ENCODE measurements at regions not wholly inside any gene's neighbourhood (a gene's known extent, or its start where the extent isn't known, plus 50 kb on each side); places are given as distances from the start of the nearest gene placed in this dataset.

GRCh38 chr6:15952231-15953151 is 176.4 kb upstream of the MYLIP start:
- TF ChIP-seq, protein P1, sequence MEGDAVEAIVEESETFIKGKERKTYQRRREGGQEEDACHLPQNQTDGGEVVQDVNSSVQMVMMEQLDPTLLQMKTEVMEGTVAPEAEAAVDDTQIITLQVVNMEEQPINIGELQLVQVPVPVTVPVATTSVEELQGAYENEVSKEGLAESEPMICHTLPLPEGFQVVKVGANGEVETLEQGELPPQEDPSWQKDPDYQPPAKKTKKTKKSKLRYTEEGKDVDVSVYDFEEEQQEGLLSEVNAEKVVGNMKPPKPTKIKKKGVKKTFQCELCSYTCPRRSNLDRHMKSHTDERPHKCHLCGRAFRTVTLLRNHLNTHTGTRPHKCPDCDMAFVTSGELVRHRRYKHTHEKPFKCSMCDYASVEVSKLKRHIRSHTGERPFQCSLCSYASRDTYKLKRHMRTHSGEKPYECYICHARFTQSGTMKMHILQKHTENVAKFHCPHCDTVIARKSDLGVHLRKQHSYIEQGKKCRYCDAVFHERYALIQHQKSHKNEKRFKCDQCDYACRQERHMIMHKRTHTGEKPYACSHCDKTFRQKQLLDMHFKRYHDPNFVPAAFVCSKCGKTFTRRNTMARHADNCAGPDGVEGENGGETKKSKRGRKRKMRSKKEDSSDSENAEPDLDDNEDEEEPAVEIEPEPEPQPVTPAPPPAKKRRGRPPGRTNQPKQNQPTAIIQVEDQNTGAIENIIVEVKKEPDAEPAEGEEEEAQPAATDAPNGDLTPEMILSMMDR (IDR thresholded peaks at IDR 0.05; ENCODE audit: low read depth, low read length, missing control alignments), result no peak

GRCh38 chr6:15950962-15951569 is 177.8 kb upstream of the MYLIP start:
- DNase-seq (ENCODE audit: low read depth), result no peak
- TF ChIP-seq, protein P1 (IDR thresholded peaks at IDR 0.05; ENCODE audit: low read depth, low read length, missing control alignments), result no peak
- H3K4me3 ChIP-seq (ENCODE audit: low read depth, low read length), result no peak overlapping the region

More at GRCh38 chr6:15952231-15953151, 176.4 kb upstream of the MYLIP start:
- no peak overlapping the region for H3K4me3 ChIP-seq (ENCODE audit: low read depth, low read length)
- no peak for DNase-seq (ENCODE audit: low read depth)

DNA sequence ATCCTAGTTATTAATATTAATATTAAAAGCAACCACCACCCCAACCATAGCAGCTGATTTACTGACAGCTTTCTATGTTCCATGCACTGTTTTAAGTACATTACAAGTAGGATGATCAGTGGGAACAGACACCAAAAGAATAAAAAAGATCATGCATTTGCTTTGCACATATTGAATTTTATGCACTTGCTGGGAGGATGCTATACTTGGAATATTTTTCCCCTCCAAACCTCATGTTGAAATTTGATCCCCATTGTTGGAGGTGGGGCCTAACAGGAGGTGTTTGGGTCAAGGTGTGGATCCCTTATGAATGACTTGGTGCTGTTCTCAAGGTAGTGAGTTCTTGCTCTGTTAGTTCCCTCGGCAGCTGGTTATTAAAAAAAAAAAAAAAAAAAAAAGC is 178.9 kb upstream of the MYLIP start:
- TF ChIP-seq, protein P1 (IDR thresholded peaks at IDR 0.05; ENCODE audit: low read depth, low read length, missing control alignments), result no peak
- H3K4me3 ChIP-seq (ENCODE audit: low read depth, low read length), result no peak overlapping the region
- DNase-seq (ENCODE audit: low read depth), result no peak

- no peak for DNase-seq (ENCODE audit: low read depth)
- H3K4me3 ChIP-seq (ENCODE audit: low read depth, low read length), result no peak overlapping the region
- TF ChIP-seq, protein P1 (IDR thresholded peaks at IDR 0.05; ENCODE audit: low read depth, low read length, missing control alignments), result no peak
Observed at GRCh38 chr6:15948930-15949900, 179.7 kb upstream of the MYLIP start.

DNA sequence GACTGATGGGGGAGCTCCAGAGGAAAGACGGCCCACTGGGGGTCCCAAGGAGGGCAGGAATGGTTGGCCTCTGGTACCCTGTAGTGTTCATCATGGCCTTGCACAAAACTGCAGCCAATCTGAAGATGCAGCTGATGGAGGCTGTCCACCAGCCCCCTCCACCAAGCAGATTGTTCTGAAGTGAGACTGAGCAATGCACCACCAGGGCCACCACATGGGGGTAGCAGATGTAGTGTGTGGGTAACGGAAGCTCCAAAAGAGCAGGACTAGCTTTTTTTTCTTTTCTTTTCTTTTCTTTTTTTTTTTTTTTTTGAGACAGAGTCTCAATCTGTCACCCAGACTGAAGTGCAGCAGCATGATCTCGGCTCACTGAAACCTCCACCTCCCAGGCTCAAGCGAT is 181.0 kb upstream of the MYLIP start:
- no peak overlapping the region for H3K4me3 ChIP-seq (ENCODE audit: low read depth, low read length)
- TF ChIP-seq, protein P1 (IDR thresholded peaks at IDR 0.05; ENCODE audit: low read depth, low read length, missing control alignments), result no peak
- no peak for DNase-seq (ENCODE audit: low read depth)

DNA sequence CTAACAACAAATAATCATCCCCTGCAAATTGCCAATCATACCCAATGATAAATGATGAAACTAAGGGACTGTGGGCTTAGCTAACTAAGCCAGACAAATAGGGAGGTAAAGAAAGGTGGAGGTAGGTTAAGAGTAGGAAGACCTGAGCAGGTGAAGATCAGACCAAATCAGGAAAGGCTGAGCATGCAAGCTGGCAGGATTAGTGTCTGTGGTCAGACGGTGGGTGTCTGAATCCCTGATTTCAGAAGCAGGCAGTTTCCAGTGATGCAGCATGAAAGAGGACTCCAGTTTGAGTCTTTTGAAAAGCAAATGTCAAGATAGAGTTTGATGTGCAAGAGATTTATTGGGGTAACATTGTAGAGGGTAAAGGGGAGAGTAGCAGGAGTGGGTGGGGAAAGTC is 181.4 kb upstream of the MYLIP start:
- TF ChIP-seq, protein P1 (IDR thresholded peaks at IDR 0.05; ENCODE audit: low read depth, low read length, missing control alignments), result no peak
- no peak for DNase-seq (ENCODE audit: low read depth)
- H3K4me3 ChIP-seq (ENCODE audit: low read depth, low read length), result no peak overlapping the region

Measured in GM12864 (cell line).